ENCODE measurements at regions not wholly inside any gene's neighbourhood (a gene's known extent, or its start where the extent isn't known, plus 50 kb on each side); places are given as distances from the start of the nearest gene placed in this dataset.

GRCh38 chrX:130974323-130974722 is 71.3 kb upstream of the ENOX2 start:
- Histone ChIP-seq H3K4me3 (ENCODE audit: low read length) (no peak overlapping the region), H3K9me3 (ENCODE audit: control insufficient read depth, low read length) (no peaks in the 10 kb centered on the region), H3K27me3 (ENCODE audit: control insufficient read depth, insufficient read depth) (no peaks in the 10 kb centered on the region), H3K27ac (ENCODE audit: low read length) (no peak overlapping the region), H3K4me1 (ENCODE audit: control insufficient read depth, insufficient read depth, low read length) (no peaks in the 10 kb centered on the region)
- 39% methylated on average over 1 of the region's 1 CpG for WGBS
- intact Hi-C loops (cut with DNase I) = loop anchor here in 1 of 4 donors (10.0 kb wide), 1 partner anchor 700 kb away; no protein-coding TSS in a partner anchor
- DNase-seq (no peak), ATAC-seq (no peak)

- WGBS = 6% methylated on average over 7 of the region's 7 CpGs
- DNase-seq (no peak), ATAC-seq (peak in 1 of 2 donors; percentile 23)
- Histone ChIP-seq H3K27me3 (ENCODE audit: control insufficient read depth, insufficient read depth) (no peaks in the 10 kb centered on the region), H3K4me1 (ENCODE audit: control insufficient read depth, insufficient read depth, low read length) (no peaks in the 10 kb centered on the region), H3K27ac (ENCODE audit: low read length) (no peak overlapping the region), H3K4me3 (ENCODE audit: low read length) (no peak overlapping the region), H3K9me3 (ENCODE audit: control insufficient read depth, low read length) (no peaks in the 10 kb centered on the region)
- intact Hi-C loops (cut with DNase I) = loop anchor here in 2 of 4 donors (5.0 to 10.0 kb wide), 2 partner anchors 656 to 699 kb away; no protein-coding TSS in a partner anchor
Observed at GRCh38 chrX:130975947-130976346, 72.9 kb upstream of the ENOX2 start.

- no peak for DNase-seq
- Histone ChIP-seq H3K4me3 (ENCODE audit: low read length) (no peak overlapping the region), H3K4me1 (ENCODE audit: control insufficient read depth, insufficient read depth, low read length) (no peaks in the 10 kb centered on the region), H3K27ac (ENCODE audit: low read length) (no peak overlapping the region), H3K9me3 (ENCODE audit: control insufficient read depth, low read length) (no peaks in the 10 kb centered on the region), H3K27me3 (ENCODE audit: control insufficient read depth, insufficient read depth) (no peaks in the 10 kb centered on the region)
- intact Hi-C loops (cut with DNase I) = no loop called here
- 59% methylated on average over 2 of the region's 2 CpGs for WGBS
- ATAC-seq = no peak
Observed at GRCh38 chrX:130981836-130982235, 76.3 kb upstream of the ARHGAP36 start.

GRCh38 chrX:130984782-130985181 is 73.4 kb upstream of the ARHGAP36 start:
- Histone ChIP-seq H3K27ac (ENCODE audit: low read length) (no peak overlapping the region), H3K9me3 (ENCODE audit: control insufficient read depth, low read length) (no peaks in the 10 kb centered on the region), H3K4me1 (ENCODE audit: control insufficient read depth, insufficient read depth, low read length) (no peaks in the 10 kb centered on the region), H3K4me3 (ENCODE audit: low read length) (no peak overlapping the region), H3K27me3 (ENCODE audit: control insufficient read depth, insufficient read depth) (no peaks in the 10 kb centered on the region)
- no peak for ATAC-seq
- 57% methylated on average over 4 of the region's 4 CpGs for WGBS
- intact Hi-C loops (cut with DNase I) = no loop called here
- no peak for DNase-seq

DNA sequence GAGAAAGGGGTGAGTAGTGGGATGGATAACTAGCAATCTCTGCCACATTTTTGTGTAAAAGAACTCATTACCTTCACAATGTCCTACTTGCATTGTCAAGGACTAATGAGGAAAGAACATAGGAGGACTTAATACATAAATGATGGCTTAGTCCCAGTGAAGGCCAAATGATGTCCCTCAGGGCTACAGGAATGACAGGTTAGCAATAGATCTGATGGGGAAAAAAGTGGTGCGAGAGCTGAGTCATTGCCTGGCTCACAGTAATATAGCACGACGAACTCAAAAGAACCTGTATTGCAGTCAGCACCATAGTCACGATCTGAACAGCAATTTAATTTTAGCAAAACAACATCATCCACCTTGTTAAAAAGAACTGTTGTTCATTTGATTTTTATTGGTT is 70.9 kb upstream of the ARHGAP36 start:
- H3K27ac ChIP-seq (ENCODE audit: low read length) = no peak overlapping the region
- no peak overlapping the region for H3K4me3 ChIP-seq (ENCODE audit: low read length)
- no peaks in the 10 kb centered on the region for H3K4me1 ChIP-seq (ENCODE audit: control insufficient read depth, insufficient read depth, low read length)
- no peaks in the 10 kb centered on the region for H3K27me3 ChIP-seq (ENCODE audit: control insufficient read depth, insufficient read depth)
- no peaks in the 10 kb centered on the region for H3K9me3 ChIP-seq (ENCODE audit: control insufficient read depth, low read length)
- intact Hi-C loops (cut with DNase I) = no loop called here
- no peak for ATAC-seq
- DNase-seq = no peak
- 92% methylated on average over 4 of the region's 4 CpGs for WGBS

DNA sequence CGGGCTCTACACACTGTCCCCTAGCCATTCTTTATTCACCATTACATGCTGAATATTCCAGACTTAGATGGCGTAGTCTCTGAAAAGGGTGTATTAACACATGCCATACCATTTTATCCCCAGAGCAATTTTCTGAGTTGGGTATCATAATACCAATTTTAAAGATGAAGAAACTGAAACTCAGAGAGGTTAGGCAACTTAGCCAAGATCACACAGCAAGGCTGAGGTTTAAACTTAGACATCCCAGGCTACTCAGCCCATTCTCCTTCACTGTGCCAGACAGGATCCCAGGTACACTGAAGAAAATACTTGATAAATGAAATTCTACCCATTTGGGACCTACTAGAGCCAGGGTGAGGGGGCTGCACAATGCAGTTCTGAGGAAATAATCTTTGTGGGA is 67.4 kb upstream of the ARHGAP36 start:
- no peaks in the 10 kb centered on the region for H3K9me3 ChIP-seq (ENCODE audit: control insufficient read depth, low read length)
- ATAC-seq (no peak), DNase-seq (no peak)
- no peak overlapping the region for H3K4me3 ChIP-seq (ENCODE audit: low read length)
- H3K27me3 ChIP-seq (ENCODE audit: control insufficient read depth, insufficient read depth) = no peaks in the 10 kb centered on the region
- 85% methylated on average over 2 of the region's 2 CpGs for WGBS
- no peak overlapping the region for H3K27ac ChIP-seq (ENCODE audit: low read length)
- H3K4me1 ChIP-seq (ENCODE audit: control insufficient read depth, insufficient read depth, low read length) = no peaks in the 10 kb centered on the region
- intact Hi-C loops (cut with DNase I) = loop anchor here in 2 of 4 donors (10.0 kb wide), 1 partner anchor 644 kb away; no protein-coding TSS in a partner anchor

DNA sequence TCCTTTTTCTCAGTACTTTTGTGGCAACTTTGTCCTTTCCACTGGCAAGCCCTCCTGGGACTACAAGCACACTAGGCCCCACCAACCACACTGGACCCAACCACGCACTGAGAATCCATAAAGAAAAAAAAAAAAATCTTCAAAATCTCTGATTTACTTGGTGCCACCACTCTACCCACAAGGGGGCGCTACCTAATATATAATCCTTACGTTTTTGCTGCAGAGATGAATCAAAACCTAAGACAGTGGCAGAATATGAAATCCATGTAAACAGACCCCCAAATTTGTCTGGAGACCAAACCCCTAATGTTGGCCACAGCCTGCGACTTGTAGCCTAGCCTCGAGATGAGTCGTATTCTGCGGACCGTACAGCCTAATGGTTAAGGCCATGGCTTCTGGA is 63.5 kb upstream of the ARHGAP36 start:
- 48% methylated on average over 8 of the region's 8 CpGs for WGBS
- DNase-seq (no peak), ATAC-seq (no peak)
- H3K4me3 ChIP-seq (ENCODE audit: low read length) = no peak overlapping the region
- no peaks in the 10 kb centered on the region for H3K9me3 ChIP-seq (ENCODE audit: control insufficient read depth, low read length)
- H3K27me3 ChIP-seq (ENCODE audit: control insufficient read depth, insufficient read depth) = no peaks in the 10 kb centered on the region
- no peaks in the 10 kb centered on the region for H3K4me1 ChIP-seq (ENCODE audit: control insufficient read depth, insufficient read depth, low read length)
- H3K27ac ChIP-seq (ENCODE audit: low read length) = no peak overlapping the region
- intact Hi-C loops (cut with DNase I) = loop anchor here in 2 of 4 donors (10.0 kb wide), 1 partner anchor 640 kb away; no protein-coding TSS in a partner anchor

DNA sequence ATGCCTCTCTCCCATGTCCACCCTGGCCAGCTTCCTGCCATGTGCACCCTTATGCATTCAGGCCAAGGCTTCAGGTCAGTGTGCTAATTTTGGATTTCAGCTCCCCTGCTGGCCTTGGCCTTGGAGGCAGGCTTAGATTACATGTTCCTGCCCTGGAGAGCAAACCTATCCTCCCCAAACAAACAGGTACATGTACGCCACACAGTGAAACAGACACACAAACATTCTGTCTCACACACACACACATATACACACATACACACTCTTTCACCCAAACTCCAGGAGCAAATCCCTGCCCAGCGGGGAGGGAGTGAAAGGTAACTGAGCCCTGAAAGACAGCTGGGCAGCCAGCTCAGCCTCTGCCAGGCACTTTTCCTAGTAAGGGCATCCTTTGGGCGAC is 62.7 kb upstream of the ARHGAP36 start:
- no peaks in the 10 kb centered on the region for H3K4me1 ChIP-seq (ENCODE audit: control insufficient read depth, insufficient read depth, low read length)
- 81% methylated on average over 3 of the region's 3 CpGs for WGBS
- no peaks in the 10 kb centered on the region for H3K9me3 ChIP-seq (ENCODE audit: control insufficient read depth, low read length)
- ATAC-seq = no peak
- DNase-seq = no peak
- no peak overlapping the region for H3K4me3 ChIP-seq (ENCODE audit: low read length)
- intact Hi-C loops (cut with DNase I) = loop anchor here in 2 of 4 donors (10.0 kb wide), 1 partner anchor 639 kb away; no protein-coding TSS in a partner anchor
- H3K27me3 ChIP-seq (ENCODE audit: control insufficient read depth, insufficient read depth) = no peaks in the 10 kb centered on the region
- H3K27ac ChIP-seq (ENCODE audit: low read length) = no peak overlapping the region

- intact Hi-C loops (cut with DNase I) = loop anchor here in 2 of 4 donors (10.0 kb wide), 1 partner anchor 637 kb away; no protein-coding TSS in a partner anchor
- no peak for ATAC-seq
- no peak overlapping the region for H3K27ac ChIP-seq (ENCODE audit: low read length)
- no peak for DNase-seq
- no peaks in the 10 kb centered on the region for H3K9me3 ChIP-seq (ENCODE audit: control insufficient read depth, low read length)
- 56% methylated on average over 2 of the region's 2 CpGs for WGBS
- no peaks in the 10 kb centered on the region for H3K4me1 ChIP-seq (ENCODE audit: control insufficient read depth, insufficient read depth, low read length)
- no peak overlapping the region for H3K4me3 ChIP-seq (ENCODE audit: low read length)
- no peaks in the 10 kb centered on the region for H3K27me3 ChIP-seq (ENCODE audit: control insufficient read depth, insufficient read depth)
Observed at GRCh38 chrX:130997314-130997713, 60.8 kb upstream of the ARHGAP36 start.

GRCh38 chrX:130999360-130999759 is 58.8 kb upstream of the ARHGAP36 start:
- WGBS = 53% methylated on average over 1 of the region's 1 CpG
- H3K9me3 ChIP-seq (ENCODE audit: control insufficient read depth, low read length) = no peaks in the 10 kb centered on the region
- no peaks in the 10 kb centered on the region for H3K27me3 ChIP-seq (ENCODE audit: control insufficient read depth, insufficient read depth)
- DNase-seq = no peak
- H3K27ac ChIP-seq (ENCODE audit: low read length) = no peak overlapping the region
- no peak overlapping the region for H3K4me3 ChIP-seq (ENCODE audit: low read length)
- no peak for ATAC-seq
- no peaks in the 10 kb centered on the region for H3K4me1 ChIP-seq (ENCODE audit: control insufficient read depth, insufficient read depth, low read length)
- intact Hi-C loops (cut with DNase I) = loop anchor here in 2 of 4 donors (10.0 kb wide), 1 partner anchor 635 kb away; no protein-coding TSS in a partner anchor

All from right cardiac atrium (tissue), 5 donors.